Inflammatory macrophage (primary cell): ENCODE measurements at regions not wholly inside any gene's neighbourhood (a gene's known extent, or its start where the extent isn't known, plus 50 kb on each side); places are given as distances from the start of the nearest gene placed in this dataset.
A peak's percentile ranks its signal among the peaks of the same experiment; 100 is the strongest.
"Not testable (repeated sequence)": the region's sequence is repeated elsewhere in the genome, so short reads cannot be mapped to it uniquely, and the experiment has no call there.

Experiments used
- DNase-seq, 2 donors: peaks; one replicate each; pipeline ENCODE4 v3.0.0-alpha.2; 2020 to 2022

GRCh38 chr6:16822975-16823717 is 61.9 kb upstream of the ATXN1 start:
- DNase-seq, result peak in 1 of 2 donors; percentile 57

GRCh38 chr6:16822529-16822928 is 61.3 kb upstream of the ATXN1 start:
- no peak for DNase-seq

GRCh38 chr6:16821834-16822264 is 60.6 kb upstream of the ATXN1 start:
- DNase-seq, result no peak

- not testable (repeated sequence) for DNase-seq
These were observed 59.0 kb upstream of the ATXN1 start for GRCh38 chr6:16820262-16820661.

- peak in 1 of 2 donors; percentile 11 for DNase-seq
These were observed 58.5 kb upstream of the ATXN1 start for GRCh38 chr6:16819752-16820151.

- no peak for DNase-seq
These were observed 57.8 kb upstream of the ATXN1 start for GRCh38 chr6:16818992-16819626.

- DNase-seq, result no peak
These were observed 56.3 kb upstream of the ATXN1 start for GRCh38 chr6:16817594-16817993.

GRCh38 chr6:16816891-16817290 is 55.6 kb upstream of the ATXN1 start:
- no peak for DNase-seq

GRCh38 chr6:16812993-16813392 is 51.7 kb upstream of the ATXN1 start:
- no peak for DNase-seq

- DNase-seq, result no peak
These were observed 50.2 kb upstream of the ATXN1 start for GRCh38 chr6:16811277-16811979.
